Stimulated activated CD8-positive, alpha-beta memory T cell treated with anti-CD3 and anti-CD28 coated beads, Interleukin-4, amount 100 ng/mL, for 24 hours (primary cell): ENCODE measurements at regions not wholly inside any gene's neighbourhood (a gene's known extent, or its start where the extent isn't known, plus 50 kb on each side); places are given as distances from the start of the nearest gene placed in this dataset.

Source experiments
- DNase-seq: peaks from one replicate; pipeline ENCODE4 v3.0.0-alpha.2; 2020; ENCODE audit warnings: low read depth

- no peak for DNase-seq
These were observed 545.9 kb upstream of the CELF2 start for GRCh38 chr10:10471758-10472157.

DNA sequence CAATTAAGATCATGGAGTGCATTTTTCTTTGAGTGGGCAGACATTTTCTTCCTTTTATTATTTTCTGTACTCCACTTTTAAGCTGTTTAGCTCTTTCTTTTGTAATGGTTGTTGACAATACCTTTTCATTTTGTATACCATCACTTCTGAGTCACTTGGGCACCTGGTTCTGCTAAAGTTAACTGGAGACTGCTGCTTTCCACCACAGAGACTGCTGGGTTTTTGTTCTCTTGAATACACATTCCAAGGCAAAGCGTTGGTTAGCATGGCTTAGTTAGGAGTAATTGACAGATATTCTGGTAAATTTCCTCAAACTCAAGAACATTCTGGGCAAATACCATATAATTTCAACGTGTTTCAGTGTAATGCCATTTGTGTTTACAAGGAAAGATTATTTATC, 541.9 kb upstream of the CELF2 start:
- DNase-seq, result no peak

GRCh38 chr10:10477844-10478243, 539.8 kb upstream of the CELF2 start:
- DNase-seq, result no peak

- DNase-seq, result no peak
These were observed 538.2 kb upstream of the CELF2 start for GRCh38 chr10:10479465-10479864.

- DNase-seq, result no peak
These were observed 535.1 kb upstream of the CELF2 start for GRCh38 chr10:10482613-10483012.

DNA sequence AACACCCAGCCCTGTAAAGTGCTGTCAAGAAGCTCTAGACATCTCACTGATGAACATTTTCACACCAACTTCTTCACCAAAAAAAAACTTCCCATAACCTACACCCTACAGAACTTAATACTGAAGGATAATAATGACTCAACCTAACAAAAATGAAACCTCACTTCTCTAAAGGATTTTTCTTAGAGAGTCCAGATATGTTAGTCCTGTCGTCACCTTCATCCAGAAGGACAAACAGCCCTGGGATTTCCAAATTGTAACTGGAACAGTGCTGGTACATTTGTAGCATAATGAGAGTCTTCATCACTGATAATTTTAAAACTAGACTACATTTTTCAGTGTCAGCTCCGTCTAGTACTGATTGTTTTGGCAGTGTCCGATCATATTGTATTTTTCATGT, 528.6 kb upstream of the CELF2 start:
- no peak for DNase-seq

GRCh38 chr10:10489805-10490571, 527.7 kb upstream of the CELF2 start:
- DNase-seq, result no peak

- DNase-seq, result no peak
These were observed 527.1 kb upstream of the CELF2 start for GRCh38 chr10:10490581-10490980.

DNA sequence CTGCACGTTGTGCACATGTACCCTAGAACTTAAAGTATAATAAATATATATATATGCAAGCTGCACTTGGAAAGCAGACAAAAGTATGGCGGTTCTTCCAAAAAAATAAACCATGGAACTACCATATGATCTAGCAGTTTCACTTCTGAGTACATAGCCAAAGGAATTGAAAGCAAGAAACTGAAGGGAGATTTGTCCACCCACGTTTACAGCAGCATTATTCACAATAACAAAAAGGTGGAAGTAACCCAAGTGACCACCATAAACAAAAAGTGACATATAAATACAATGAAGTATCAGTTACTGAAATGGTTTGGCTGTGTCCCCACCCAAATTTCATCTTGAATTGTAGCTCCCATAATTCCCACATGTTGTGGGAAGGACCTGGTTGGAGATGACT, 525.3 kb upstream of the CELF2 start:
- no peak for DNase-seq

DNA sequence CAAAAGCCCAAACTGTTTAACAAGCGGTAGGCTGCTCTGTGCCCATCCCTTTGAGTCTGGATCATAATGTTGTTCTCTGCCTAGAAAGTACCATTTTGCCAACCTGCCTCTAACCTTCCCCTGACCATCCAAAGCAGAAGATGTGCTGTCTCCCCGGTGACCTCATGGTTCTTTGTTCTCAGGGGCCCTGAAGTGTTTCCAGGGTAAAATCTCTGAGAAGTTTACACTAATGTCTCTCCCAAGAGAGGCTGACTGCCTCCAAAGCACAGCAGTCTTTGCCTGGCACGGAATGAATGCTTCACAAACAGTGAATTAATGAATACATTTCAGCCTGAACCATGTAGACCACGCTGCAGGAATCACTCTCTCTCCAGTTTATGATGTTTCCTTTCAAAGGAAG, 523.8 kb upstream of the CELF2 start:
- DNase-seq, result no peak

GRCh38 chr10:10497245-10497644, 520.4 kb upstream of the CELF2 start:
- no peak for DNase-seq

DNA sequence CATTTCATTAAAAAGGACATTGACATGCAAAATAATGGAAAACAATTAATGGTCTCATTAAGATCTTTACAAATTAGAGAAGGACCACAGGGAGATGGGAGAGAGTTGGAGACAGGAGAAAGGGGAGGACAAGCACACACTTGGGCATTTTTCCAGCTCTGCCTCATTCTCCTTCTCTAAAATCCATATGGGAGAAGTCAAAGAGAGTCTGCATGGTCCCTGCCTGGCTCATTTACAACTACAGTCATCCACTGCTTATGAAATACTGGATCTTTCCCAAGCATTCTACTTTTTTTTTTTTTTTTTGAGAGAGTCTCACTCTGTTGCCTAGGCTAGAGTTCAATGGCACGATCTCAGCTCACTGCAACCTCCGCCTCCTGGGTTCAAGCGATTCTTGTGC, 518.9 kb upstream of the CELF2 start:
- no peak for DNase-seq

- no peak for DNase-seq
These were observed 517.8 kb upstream of the CELF2 start for GRCh38 chr10:10499839-10500238.

DNA sequence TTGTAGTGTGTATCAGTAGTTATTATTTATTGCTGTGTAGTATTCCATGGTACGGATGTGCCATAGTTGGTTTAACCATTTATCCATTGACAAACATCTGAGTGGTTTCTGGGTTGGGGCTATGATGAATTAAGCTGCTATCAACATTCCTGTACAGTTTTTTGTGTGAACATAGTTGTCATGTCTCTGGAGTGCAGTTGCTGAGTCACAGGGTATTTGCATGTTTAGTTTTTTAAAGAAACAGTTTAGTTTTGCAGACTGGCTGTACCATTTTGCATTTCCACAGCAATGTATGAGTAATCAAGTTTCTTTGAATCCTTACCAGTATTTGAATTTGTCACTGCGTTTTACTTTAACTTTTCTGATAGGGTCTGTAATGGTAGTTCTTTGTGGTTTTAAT, 516.7 kb upstream of the CELF2 start:
- no peak for DNase-seq

GRCh38 chr10:10503772-10504171, 513.9 kb upstream of the CELF2 start:
- no peak for DNase-seq

DNA sequence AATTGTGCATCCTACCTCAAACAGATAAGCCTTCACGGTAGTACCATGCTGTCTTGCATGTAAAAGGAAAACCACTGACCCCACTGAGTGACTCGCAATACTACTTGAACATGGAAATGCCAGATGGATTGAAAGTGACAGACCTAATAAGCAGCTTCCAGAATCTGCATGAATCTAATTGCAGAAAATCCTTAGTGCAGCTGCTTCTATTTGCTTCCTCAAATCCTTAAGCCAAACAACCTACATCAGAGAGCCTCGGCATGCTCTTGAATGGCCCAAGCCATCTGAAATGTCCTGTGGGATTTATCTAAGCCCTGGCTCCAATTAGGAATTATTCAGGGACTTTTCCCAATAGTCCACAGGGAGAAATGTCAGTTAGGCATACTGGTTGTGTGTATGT, 509.5 kb upstream of the CELF2 start:
- DNase-seq, result no peak

GRCh38 chr10:10510179-10510578, 507.5 kb upstream of the CELF2 start:
- no peak for DNase-seq

GRCh38 chr10:10513067-10513466, 504.6 kb upstream of the CELF2 start:
- DNase-seq, result no peak

DNA sequence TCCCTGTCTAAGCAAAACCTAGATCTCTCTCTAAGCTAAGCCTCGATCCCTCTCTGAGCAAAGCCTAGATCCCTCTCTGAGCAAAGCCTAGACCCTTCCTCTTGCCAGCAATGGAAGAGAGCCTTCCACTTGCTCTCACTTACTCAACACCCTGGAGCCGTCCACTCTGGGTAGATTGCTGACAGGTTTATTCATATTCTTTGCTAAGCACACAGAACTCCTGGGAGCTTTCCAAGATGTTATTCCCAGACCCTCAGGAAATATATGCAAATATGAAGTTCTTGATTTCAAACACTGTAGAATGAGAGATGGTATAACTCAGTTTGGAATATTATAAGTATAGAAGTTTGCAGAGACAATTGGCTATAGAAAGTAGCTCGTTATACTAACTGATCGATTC, 503.8 kb upstream of the CELF2 start:
- no peak for DNase-seq

DNA sequence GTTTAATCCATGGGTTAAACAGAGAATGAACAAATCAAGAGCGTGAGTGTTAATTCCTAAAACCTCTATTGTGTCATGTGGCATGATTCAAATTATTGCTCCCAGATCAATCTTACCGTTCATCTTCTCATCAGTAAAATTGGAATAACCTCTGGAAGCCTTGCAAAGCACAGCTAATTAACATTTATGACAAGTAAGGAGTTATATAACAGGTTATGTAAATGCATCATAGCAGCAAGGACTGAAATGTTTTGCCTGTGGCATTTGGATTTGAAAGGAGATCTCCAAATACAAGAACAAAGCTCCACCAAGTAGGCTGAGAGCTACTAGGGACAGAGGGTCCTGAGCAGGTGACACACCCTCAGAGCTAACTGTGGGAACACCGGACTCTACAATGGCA, 502.9 kb upstream of the CELF2 start:
- no peak for DNase-seq

GRCh38 chr10:10515479-10516204, 502.0 kb upstream of the CELF2 start:
- no peak for DNase-seq

DNA sequence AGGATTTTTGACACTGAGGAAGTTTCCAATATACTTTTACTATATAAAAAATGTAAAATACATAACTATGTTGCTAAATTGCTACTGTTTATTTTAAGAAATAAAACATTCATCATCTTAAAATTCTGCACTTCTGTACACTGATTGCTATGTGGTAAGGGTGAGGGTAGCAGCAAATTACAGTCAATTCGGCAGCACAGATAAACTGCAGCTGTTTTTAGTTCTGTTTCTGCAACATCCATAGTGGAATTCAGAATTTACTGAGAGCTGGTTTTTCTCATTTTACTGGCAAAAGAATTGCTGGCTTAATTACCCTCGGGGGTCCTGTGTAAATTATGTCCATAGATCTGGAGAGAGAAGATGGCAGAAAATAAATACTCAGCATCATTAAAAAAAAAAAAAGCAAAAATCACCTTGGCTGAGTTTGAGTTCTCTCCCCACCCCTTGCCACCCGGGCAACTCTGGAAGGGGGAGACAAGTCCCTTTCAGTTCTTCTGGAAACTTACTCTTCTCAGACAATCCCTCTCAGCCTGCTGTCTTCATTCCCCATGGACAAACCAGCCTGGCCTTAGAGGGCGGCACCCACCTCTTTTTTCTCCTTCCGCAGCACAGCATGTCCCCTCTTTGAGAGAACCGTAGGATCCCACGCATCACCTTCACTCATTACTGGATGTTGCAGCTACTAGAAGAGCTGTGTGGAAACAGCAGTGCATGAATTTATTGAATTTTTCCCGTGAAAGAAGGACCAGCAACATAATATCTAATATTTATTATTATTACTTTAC, 501.1 kb upstream of the CELF2 start:
- no peak for DNase-seq

- DNase-seq, result no peak
These were observed 499.8 kb upstream of the CELF2 start for GRCh38 chr10:10517866-10518265.
